A549 (cell line): ENCODE measurements at regions not wholly inside any gene's neighbourhood (a gene's known extent, or its start where the extent isn't known, plus 50 kb on each side); places are given as distances from the start of the nearest gene placed in this dataset.

Source experiments
- ATAC-seq, 2 experiments: fragments of 200-7000 bp in 1 of 2; fragments of >200 bp in 1 of 2; cut with Nextera tagmentation in 1 of 2; cut with Tn5 transposase in 1 of 2; 3 replicates each; pipeline versions ENCODE4 v1.8.0 to v1.9.1; 2018 to 2020; ENCODE audit warnings: mild to moderate bottlenecking in 1 of 2, moderate library complexity in 1 of 2
- CTCF ChIA-PET: fragments of 300-600 bp; sonication (Branson Sonifier 250); formaldehyde crosslinking; extraction: SDS; loops from one replicate; lab custom pipeline; 2021; ENCODE audit warnings: antibody characterized with exemption, inconsistent platforms; lab: Yijun Ruan, JAX
- POLR2A ChIA-PET: fragments of 350-600 bp; formaldehyde crosslinking; extraction: SDS; loops from one replicate; lab custom pipeline; 2021; ENCODE audit warnings: antibody characterized with exemption, inconsistent platforms; lab: Yijun Ruan, JAX
- DNase-seq, 2 experiments: peaks; one replicate each; pipeline versions ENCODE4 v3.0.0 to v3.0.0-alpha.2; 2011 to 2016; ENCODE audit warnings: low read depth in 1 of 2, low spot score in 1 of 2
- FAIRE-seq: peaks from 2 replicates; lab custom pipeline; 2011; peaks lifted over from hg19 to GRCh38; lab: Jason Lieb, UNC
- H3K27ac ChIP-seq, 2 experiments: fragments of >200 bp; sonication (Bioruptor Twin); formaldehyde crosslinking; 3 replicates each; pipeline ENCODE4 v1.5.1; 2016 to 2017
- H3K4me1 ChIP-seq: fragments of >200 bp; sonication (Bioruptor Twin); formaldehyde crosslinking; 3 replicates; pipeline ENCODE4 v1.6.1; 2016
- H3K4me2 ChIP-seq: fragments of >200 bp; sonication (Bioruptor Twin); formaldehyde crosslinking; 3 replicates; pipeline ENCODE4 v1.6.1; 2016
- H3K4me3 ChIP-seq: fragments of >200 bp; sonication (Bioruptor Twin); formaldehyde crosslinking; 3 replicates; pipeline ENCODE4 v1.5.1; 2016
- H3K9me3 ChIP-seq: fragments of >200 bp; sonication (Bioruptor Twin); formaldehyde crosslinking; 3 replicates; pipeline ENCODE4 v1.6.1; 2016
- CBX2 ChIP-seq: fragments of 200-600 bp; sonication (generic); IDR thresholded peaks from 2 replicates; pipeline ENCODE4 v1.6.1; 2016; ENCODE audit warnings: low read depth, mild to moderate bottlenecking, borderline replicate concordance
- CEBPB ChIP-seq, 2 experiments: fragments of >200 bp in 1 of 2; sonication (Bioruptor Twin) in 1 of 2; formaldehyde crosslinking in 1 of 2; IDR thresholded peaks; 2 replicates each; pipeline ENCODE4 v1.6.1; 2012 to 2016
- EHMT2 ChIP-seq: fragments of 200-600 bp; sonication (generic); IDR thresholded peaks from 2 replicates; pipeline ENCODE4 v1.6.1; 2016; ENCODE audit warnings: antibody characterized with exemption, low read depth, mild to moderate bottlenecking, moderate library complexity
- ELK1 ChIP-seq: fragments of 150-350 bp; IDR thresholded peaks from 2 replicates; pipeline ENCODE4 v1.6.1; 2014; ENCODE audit warnings: low read depth, mild to moderate bottlenecking, low read length
- EP300 ChIP-seq, 2 experiments: fragments of >200 bp; sonication (Bioruptor Twin); formaldehyde crosslinking; IDR thresholded peaks; 2 replicates in 1 of 2; 3 replicates in 1 of 2; pipeline ENCODE4 v1.6.1; 2016 to 2017
- ESRRA ChIP-seq: fragments of 150-350 bp; IDR thresholded peaks from 2 replicates; pipeline ENCODE4 v1.6.1; 2014; ENCODE audit warnings: mild to moderate bottlenecking, low read length, borderline replicate concordance
- GATA3 ChIP-seq: IDR thresholded peaks from 2 replicates; pipeline ENCODE4 v1.6.1; 2012; ENCODE audit warnings: borderline replicate concordance
- HDAC2 ChIP-seq: fragments of 200-600 bp; sonication (generic); IDR thresholded peaks from 2 replicates; pipeline ENCODE4 v1.6.1; 2016
- HEYL ChIP-seq: fragments of 250-450 bp; sonication (Bioruptor Pico); IDR thresholded peaks from 2 replicates; pipeline ENCODE4 v1.8.0; 2021; ENCODE audit warnings: mild to moderate bottlenecking, moderate library complexity
- HOXA7 ChIP-seq: fragments of 250-450 bp; sonication (Bioruptor Pico); IDR thresholded peaks from 2 replicates; pipeline ENCODE4 v1.5.0; 2020; ENCODE audit warnings: mild to moderate bottlenecking, moderate library complexity
- JUN ChIP-seq, 2 experiments: fragments of >200 bp; sonication (Bioruptor Twin); formaldehyde crosslinking; IDR thresholded peaks; 2 replicates in 1 of 2; 3 replicates in 1 of 2; pipeline ENCODE4 v1.6.1; 2016 to 2017
- JUNB ChIP-seq: fragments of >200 bp; sonication (Bioruptor Twin); formaldehyde crosslinking; IDR thresholded peaks from 2 replicates; pipeline ENCODE4 v1.6.1; 2016
- NR3C1 ChIP-seq: fragments of >200 bp; sonication (Bioruptor Twin); formaldehyde crosslinking; IDR thresholded peaks from 3 replicates; pipeline ENCODE4 v1.6.1; 2017
- PBX3 ChIP-seq: IDR thresholded peaks from 2 replicates; pipeline ENCODE4 v1.6.1; 2012
- POLR2A ChIP-seq: IDR thresholded peaks from 2 replicates; pipeline ENCODE4 v1.6.1; 2012; ENCODE audit warnings: mild to moderate bottlenecking, low read length
- RARB ChIP-seq: fragments of 250-450 bp; sonication (Bioruptor Pico); IDR thresholded peaks from 2 replicates; pipeline ENCODE4 v1.8.0; 2021; ENCODE audit warnings: mild to moderate bottlenecking, moderate library complexity
- RFX5 ChIP-seq: fragments of 450-650 bp; IDR thresholded peaks from 2 replicates; pipeline ENCODE4 v1.7.1; 2014; ENCODE audit warnings: antibody characterized with exemption, mild to moderate bottlenecking, moderate library complexity
- SMC3 ChIP-seq: fragments of >200 bp; sonication (Bioruptor Twin); formaldehyde crosslinking; IDR thresholded peaks from 3 replicates; pipeline ENCODE4 v1.6.1; 2018; ENCODE audit warnings: inconsistent platforms
- SREBF2 ChIP-seq: fragments of 450-650 bp; IDR thresholded peaks from 2 replicates; pipeline ENCODE4 v1.6.1; 2014; ENCODE audit warnings: mild to moderate bottlenecking, moderate library complexity
- TFCP2L1 ChIP-seq: fragments of 250-450 bp; sonication (Bioruptor Pico); IDR thresholded peaks from 2 replicates; pipeline ENCODE4 v1.5.0; 2021; ENCODE audit warnings: mild to moderate bottlenecking
- TP53 ChIP-seq: fragments of 250-450 bp; sonication (Bioruptor Pico); IDR thresholded peaks from 2 replicates; pipeline ENCODE4 v1.5.0; 2021; ENCODE audit warnings: mild to moderate bottlenecking, moderate library complexity
- ZSCAN20 ChIP-seq: fragments of 250-450 bp; sonication (Bioruptor Pico); IDR thresholded peaks from 2 replicates; pipeline ENCODE4 v1.8.0; 2022; ENCODE audit warnings: mild to moderate bottlenecking, moderate library complexity
- WGBS: methylation state at CpG from one replicate; pipeline ENCODE4 v1.1.6; 2017; ENCODE audit errors: missing lambda C conversion rate; 5-methylcytosine and 5-hydroxymethylcytosine counted together
- TF ChIP-seq, protein P1 (sequence below): fragments of >200 bp; sonication (Bioruptor Twin); formaldehyde crosslinking; IDR thresholded peaks from 3 replicates; pipeline ENCODE4 v1.5.1; 2016
- TF ChIP-seq, protein P2 (sequence below): IDR thresholded peaks from 2 replicates; pipeline ENCODE4 v1.6.1; 2012; ENCODE audit warnings: low read depth, borderline replicate concordance
- TF ChIP-seq, protein P3 (sequence below): fragments of 450-650 bp; IDR thresholded peaks from 2 replicates; pipeline ENCODE4 v1.6.1; 2014; ENCODE audit warnings: antibody characterized with exemption
- TF ChIP-seq, protein P4 (sequence below): fragments of 250-450 bp; sonication (Bioruptor Pico); IDR thresholded peaks from 2 replicates; pipeline ENCODE4 v1.5.0; 2020; ENCODE audit warnings: low read depth, mild to moderate bottlenecking, moderate library complexity

GRCh38 chrX:39823854-39824253 lies 273.9 kb downstream of the BCOR start:
- WGBS = 66% methylated on average over 2 of the region's 2 CpGs
- no peak for TF ChIP-seq HOXA7 (CRISPR knock-in tag)
- TF ChIP-seq, protein P1, sequence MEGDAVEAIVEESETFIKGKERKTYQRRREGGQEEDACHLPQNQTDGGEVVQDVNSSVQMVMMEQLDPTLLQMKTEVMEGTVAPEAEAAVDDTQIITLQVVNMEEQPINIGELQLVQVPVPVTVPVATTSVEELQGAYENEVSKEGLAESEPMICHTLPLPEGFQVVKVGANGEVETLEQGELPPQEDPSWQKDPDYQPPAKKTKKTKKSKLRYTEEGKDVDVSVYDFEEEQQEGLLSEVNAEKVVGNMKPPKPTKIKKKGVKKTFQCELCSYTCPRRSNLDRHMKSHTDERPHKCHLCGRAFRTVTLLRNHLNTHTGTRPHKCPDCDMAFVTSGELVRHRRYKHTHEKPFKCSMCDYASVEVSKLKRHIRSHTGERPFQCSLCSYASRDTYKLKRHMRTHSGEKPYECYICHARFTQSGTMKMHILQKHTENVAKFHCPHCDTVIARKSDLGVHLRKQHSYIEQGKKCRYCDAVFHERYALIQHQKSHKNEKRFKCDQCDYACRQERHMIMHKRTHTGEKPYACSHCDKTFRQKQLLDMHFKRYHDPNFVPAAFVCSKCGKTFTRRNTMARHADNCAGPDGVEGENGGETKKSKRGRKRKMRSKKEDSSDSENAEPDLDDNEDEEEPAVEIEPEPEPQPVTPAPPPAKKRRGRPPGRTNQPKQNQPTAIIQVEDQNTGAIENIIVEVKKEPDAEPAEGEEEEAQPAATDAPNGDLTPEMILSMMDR = no peak
- no peak for TF ChIP-seq CBX2
- no peak for TF ChIP-seq EP300 (IDR thresholded peaks at IDR 0.05)
- TF ChIP-seq ESRRA = no peak
- no peak for TF ChIP-seq NR3C1
- no peak for TF ChIP-seq HDAC2
- TF ChIP-seq, protein P2, sequence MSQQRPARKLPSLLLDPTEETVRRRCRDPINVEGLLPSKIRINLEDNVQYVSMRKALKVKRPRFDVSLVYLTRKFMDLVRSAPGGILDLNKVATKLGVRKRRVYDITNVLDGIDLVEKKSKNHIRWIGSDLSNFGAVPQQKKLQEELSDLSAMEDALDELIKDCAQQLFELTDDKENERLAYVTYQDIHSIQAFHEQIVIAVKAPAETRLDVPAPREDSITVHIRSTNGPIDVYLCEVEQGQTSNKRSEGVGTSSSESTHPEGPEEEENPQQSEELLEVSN = no peak
- no peak for TF ChIP-seq PBX3
- TF ChIP-seq ELK1 = no peak
- TF ChIP-seq TP53 = no peak
- TF ChIP-seq, protein P3, sequence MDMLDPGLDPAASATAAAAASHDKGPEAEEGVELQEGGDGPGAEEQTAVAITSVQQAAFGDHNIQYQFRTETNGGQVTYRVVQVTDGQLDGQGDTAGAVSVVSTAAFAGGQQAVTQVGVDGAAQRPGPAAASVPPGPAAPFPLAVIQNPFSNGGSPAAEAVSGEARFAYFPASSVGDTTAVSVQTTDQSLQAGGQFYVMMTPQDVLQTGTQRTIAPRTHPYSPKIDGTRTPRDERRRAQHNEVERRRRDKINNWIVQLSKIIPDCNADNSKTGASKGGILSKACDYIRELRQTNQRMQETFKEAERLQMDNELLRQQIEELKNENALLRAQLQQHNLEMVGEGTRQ = no peak
- no peak for TF ChIP-seq TFCP2L1 (CRISPR knock-in tag)
- no peak for TF ChIP-seq SMC3
- TF ChIP-seq RARB (CRISPR knock-in tag) = no peak
- no peak for TF ChIP-seq HEYL (CRISPR knock-in tag)
- no peak for TF ChIP-seq JUN (IDR thresholded peaks at IDR 0.05)

GRCh38 chrX:39826813-39827543 lies 270.8 kb downstream of the BCOR start:
- Histone ChIP-seq H3K27ac (no peak overlapping the region), H3K4me1 (peaks cover 6% of the 10 kb centered on the region), H3K4me3 (no peak overlapping the region), H3K4me2 (0 out of 3 replicates have a peak overlapping the region, but pooled peaks have one; percentile 19), H3K9me3 (0 out of 3 replicates have a peak, but pooled peaks cover 3% of the 10 kb centered on the region)
- DNase-seq (no peak), ATAC-seq (no peak), FAIRE-seq (no peak)
- ChIA-PET POLR2A (no interaction called here), CTCF (interaction anchor here (1.1 kb wide), 1 partner anchor 52 kb away, joined by 3 read pairs; no protein-coding TSS in a partner anchor)
- 77% methylated on average over 8 of the region's 14 CpGs for WGBS
- TF ChIP-seq RARB (CRISPR knock-in tag) = no peak
- no peak for TF ChIP-seq SMC3
- TF ChIP-seq, protein P3 = no peak
- TF ChIP-seq TFCP2L1 (CRISPR knock-in tag) = no peak
- no peak for TF ChIP-seq RFX5
- no peak for TF ChIP-seq ZSCAN20
- no peak for TF ChIP-seq GATA3
- no peak for TF ChIP-seq EHMT2
- TF ChIP-seq JUNB = no peak
- TF ChIP-seq, protein P4, sequence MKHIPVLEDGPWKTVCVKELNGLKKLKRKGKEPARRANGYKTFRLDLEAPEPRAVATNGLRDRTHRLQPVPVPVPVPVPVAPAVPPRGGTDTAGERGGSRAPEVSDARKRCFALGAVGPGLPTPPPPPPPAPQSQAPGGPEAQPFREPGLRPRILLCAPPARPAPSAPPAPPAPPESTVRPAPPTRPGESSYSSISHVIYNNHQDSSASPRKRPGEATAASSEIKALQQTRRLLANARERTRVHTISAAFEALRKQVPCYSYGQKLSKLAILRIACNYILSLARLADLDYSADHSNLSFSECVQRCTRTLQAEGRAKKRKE (CRISPR knock-in tag) = no peak
- TF ChIP-seq EP300 (IDR thresholded peaks at IDR 0.05) = no peak
- no peak for TF ChIP-seq SREBF2
- no peak for TF ChIP-seq POLR2A
- TF ChIP-seq CEBPB (IDR thresholded peaks at IDR 0.05) = no peak
- no peak for TF ChIP-seq HDAC2

More at GRCh38 chrX:39823854-39824253, 273.9 kb downstream of the BCOR start:
- Histone ChIP-seq H3K4me1 (peaks cover 6% of the 10 kb centered on the region), H3K4me3 (no peak overlapping the region), H3K4me2 (no peak overlapping the region), H3K9me3 (no peaks in the 10 kb centered on the region), H3K27ac (no peak overlapping the region)
- FAIRE-seq = no peak
- ChIA-PET CTCF (interaction anchor here (0.9 to 1.4 kb wide), 2 partner anchors 9 to 12 kb away, joined by 3 to 4 read pairs; no protein-coding TSS in a partner anchor), POLR2A (no interaction called here)
- no peak for ATAC-seq
- no peak for DNase-seq
